Non-pigmented ciliary epithelial cell (primary cell): ENCODE measurements at regions not wholly inside any gene's neighbourhood (a gene's known extent, or its start where the extent isn't known, plus 50 kb on each side); places are given as distances from the start of the nearest gene placed in this dataset.

Experiments
- DNase-seq: peaks from one replicate; pipeline ENCODE4 v3.0.0-alpha.2; 2010; ENCODE audit warnings: low read depth

DNA sequence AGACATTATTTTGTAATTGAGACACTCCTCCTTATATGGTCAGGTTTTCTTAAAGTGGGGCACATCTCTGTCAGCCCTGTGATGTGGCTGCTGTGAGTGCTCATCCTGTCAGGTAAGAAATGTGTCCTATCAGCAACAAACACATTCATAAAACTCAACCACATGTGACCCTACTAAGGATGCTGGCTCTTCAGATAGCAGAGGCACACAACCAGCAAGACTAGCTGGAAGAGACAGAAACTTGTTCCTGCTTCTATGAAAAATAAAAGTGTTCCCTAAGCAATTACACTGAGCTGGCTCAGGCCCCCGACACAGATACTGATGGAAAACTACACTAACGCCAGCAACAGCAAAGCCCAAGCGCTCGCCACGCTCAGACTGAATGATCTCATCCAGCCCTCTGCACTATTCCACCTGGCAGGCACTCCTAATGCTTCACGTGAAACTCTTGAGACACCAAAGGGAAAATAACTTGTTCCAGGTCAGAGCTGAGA, 49.8 kb upstream of the CYP2D6 start:
- no peak for DNase-seq
